MM.1S (cell line): ENCODE measurements at regions not wholly inside any gene's neighbourhood (a gene's known extent, or its start where the extent isn't known, plus 50 kb on each side); places are given as distances from the start of the nearest gene placed in this dataset.

Source experiments
- EZH2 ChIP-seq: fragments of 300-600 bp; sonication (generic); optimal IDR thresholded peaks from 2 replicates; pipeline ENCODE3; 2017; ENCODE audit warnings: low read depth, mild to moderate bottlenecking, antibody characterized with exemption, low read length, mixed read lengths
- EZH2phosphoT487 ChIP-seq: fragments of 300-600 bp; sonication (generic); IDR thresholded peaks from 2 replicates; pipeline ENCODE4 v1.6.1; 2018; ENCODE audit warnings: antibody characterized with exemption, low read length
- TF ChIP-seq, protein P1 (sequence below): fragments of 300-600 bp; sonication (generic); IDR thresholded peaks from 2 replicates; pipeline ENCODE4 v1.5.1; 2016; ENCODE audit warnings: antibody characterized with exemption, low read length, mixed read lengths

DNA sequence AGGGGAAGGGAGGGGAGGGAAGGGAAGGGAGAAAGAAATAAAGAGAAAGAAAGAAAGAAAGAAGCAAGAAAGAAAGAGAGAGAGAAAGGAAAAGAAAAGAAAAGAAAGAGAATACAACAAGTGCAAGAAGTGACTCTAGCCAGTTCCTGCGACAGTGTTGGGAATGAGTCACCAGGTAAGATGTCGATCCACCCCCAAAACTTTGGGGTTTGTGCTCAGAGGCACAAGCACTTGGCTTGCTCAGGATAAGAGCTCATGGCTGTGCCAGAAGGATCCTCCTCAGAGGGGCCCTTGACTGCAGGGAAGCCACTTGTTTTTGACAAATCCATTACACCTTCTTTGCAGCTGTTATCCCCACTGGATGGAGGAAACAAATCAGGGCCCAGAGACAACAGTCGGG, 137.7 kb downstream of the TMEM132E start:
- TF ChIP-seq, protein P1, sequence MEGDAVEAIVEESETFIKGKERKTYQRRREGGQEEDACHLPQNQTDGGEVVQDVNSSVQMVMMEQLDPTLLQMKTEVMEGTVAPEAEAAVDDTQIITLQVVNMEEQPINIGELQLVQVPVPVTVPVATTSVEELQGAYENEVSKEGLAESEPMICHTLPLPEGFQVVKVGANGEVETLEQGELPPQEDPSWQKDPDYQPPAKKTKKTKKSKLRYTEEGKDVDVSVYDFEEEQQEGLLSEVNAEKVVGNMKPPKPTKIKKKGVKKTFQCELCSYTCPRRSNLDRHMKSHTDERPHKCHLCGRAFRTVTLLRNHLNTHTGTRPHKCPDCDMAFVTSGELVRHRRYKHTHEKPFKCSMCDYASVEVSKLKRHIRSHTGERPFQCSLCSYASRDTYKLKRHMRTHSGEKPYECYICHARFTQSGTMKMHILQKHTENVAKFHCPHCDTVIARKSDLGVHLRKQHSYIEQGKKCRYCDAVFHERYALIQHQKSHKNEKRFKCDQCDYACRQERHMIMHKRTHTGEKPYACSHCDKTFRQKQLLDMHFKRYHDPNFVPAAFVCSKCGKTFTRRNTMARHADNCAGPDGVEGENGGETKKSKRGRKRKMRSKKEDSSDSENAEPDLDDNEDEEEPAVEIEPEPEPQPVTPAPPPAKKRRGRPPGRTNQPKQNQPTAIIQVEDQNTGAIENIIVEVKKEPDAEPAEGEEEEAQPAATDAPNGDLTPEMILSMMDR = no peak
- TF ChIP-seq EZH2phosphoT487 (no peak), EZH2 (no peak)
